RPMI8226 (cell line): ENCODE measurements at regions not wholly inside any gene's neighbourhood (a gene's known extent, or its start where the extent isn't known, plus 50 kb on each side); places are given as distances from the start of the nearest gene placed in this dataset.

Experiments used
- DNase-seq: peaks from one replicate; pipeline ENCODE4 v3.0.0-alpha.2; 2015

GRCh38 chr2:129658430-129658829 is 321.0 kb upstream of the RAB6C start:
- DNase-seq, result no peak

- DNase-seq, result no peak
These were observed 317.5 kb upstream of the RAB6C start for GRCh38 chr2:129661935-129662334.

GRCh38 chr2:129667577-129667976 is 311.9 kb upstream of the RAB6C start:
- DNase-seq, result no peak

DNA sequence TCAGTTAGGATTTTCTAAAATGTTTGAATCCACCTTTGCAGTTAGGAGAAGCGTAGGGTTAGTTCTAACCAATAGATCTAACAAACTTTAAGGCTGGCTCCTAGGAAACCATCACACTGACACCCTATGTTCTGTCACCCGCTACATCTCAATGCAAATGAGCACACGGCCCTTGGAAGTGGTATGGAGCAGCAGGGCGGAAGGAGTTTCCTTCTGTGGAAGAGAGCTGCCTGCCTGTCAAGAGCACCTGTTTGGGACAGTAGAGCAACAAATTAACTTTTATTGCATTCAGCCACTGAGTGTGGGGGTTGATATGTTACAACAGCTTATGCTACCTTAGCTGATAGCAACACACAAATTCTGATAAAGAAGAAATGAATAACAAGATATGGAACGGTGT is 306.9 kb upstream of the RAB6C start:
- no peak for DNase-seq

GRCh38 chr2:129673234-129673633 is 306.2 kb upstream of the RAB6C start:
- no peak for DNase-seq

DNA sequence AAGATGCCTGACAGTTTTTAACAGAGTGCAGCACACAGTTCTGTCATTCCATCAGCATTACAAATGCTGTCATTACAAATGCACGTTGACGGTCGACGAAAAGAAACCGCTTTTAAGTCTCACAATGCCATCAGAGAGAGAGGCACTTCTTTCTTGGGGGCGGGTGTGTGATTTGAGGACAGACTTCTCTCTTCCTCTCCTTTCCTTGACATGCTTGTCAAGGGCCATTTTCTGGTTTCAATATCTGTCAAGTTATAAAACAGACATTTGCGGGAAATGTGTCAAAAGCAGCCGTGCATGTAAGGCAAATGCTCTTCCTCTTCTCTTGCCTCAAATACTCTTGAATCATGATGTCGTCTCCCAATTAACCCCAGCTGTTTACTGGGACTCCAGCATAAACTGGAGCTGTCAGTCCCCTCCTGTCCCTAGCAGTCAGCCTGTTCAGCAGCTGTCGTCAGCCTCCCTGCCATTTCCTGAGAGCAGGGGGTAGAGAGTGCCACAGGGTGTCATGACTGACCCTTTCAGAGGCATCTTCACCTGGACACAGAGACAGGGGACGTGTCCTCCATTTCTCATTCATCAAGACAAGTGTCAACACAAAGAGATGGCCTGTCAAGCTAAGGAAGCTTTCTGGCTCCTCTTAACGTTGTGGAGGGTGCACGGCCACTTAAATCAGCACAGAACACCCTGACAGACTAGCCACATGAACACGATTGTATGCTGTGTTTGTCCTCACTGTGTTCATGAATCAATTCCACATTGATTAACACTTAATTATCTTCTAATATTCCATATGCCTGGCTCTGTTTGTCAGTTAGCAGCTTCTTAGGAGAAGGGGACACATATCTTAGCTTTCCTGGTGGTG is 305.4 kb upstream of the RAB6C start:
- no peak for DNase-seq

GRCh38 chr2:129678751-129679150 is 300.7 kb upstream of the RAB6C start:
- DNase-seq, result no peak

GRCh38 chr2:129681788-129682187 is 297.7 kb upstream of the RAB6C start:
- no peak for DNase-seq

GRCh38 chr2:129689653-129690448 is 289.6 kb upstream of the RAB6C start:
- no peak for DNase-seq

- no peak for DNase-seq
These were observed 284.0 kb upstream of the RAB6C start for GRCh38 chr2:129695496-129695895.

DNA sequence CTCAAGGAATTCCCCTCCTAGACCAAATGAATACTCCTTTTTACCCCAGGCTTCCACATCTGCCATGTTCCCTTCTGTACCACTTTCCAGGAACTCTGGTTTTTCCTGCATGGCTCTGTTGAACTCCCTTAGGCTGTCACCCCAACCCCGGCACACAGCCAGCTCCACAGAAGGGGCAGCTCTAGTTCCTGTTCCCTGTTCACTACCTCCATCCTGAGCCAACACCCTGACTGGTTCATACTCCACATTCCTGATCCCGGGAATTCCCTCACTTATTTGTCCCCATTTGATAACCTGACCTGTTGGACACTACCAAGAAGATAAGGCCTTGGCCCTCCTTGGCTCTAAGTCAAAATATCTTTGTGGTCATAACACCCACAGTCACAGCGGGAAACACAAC is 280.9 kb upstream of the RAB6C start:
- no peak for DNase-seq

GRCh38 chr2:129699781-129700573 is 279.5 kb upstream of the RAB6C start:
- no peak for DNase-seq

DNA sequence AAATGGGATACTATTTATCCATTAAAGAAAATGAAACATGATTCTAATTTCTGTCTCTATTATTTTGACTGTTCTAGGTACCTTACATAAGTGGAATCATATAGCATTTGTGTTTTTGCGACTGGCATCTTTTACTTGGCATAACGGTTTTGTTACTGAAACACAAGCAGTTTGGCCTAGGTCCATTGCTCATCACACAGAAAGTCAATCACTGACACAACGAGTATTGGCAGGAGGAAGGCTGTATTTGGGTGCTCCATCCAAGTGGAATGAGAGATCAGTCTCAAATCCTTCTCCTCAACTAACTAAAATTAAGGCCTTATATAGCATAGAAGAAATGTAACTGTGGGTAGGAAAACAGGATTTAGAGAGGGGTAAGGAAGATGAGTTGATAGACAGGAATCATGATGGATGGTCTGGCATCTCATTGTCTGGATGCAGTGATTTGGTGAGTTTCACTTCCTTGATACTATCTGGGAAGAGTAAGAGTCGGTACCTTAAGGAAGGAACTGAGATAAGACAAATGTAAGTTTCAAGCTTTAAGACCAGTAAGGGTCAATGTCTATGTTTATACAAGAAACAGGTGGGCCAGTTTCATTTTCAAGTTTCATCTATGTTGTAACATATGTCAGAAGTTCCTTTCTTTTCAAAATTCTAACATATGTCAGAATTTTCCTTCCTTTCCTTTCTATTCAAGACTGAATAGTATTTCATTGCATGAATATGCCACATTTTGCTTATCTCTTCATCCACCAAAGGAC is 276.9 kb upstream of the RAB6C start:
- DNase-seq, result no peak

GRCh38 chr2:129705085-129705484 is 274.4 kb upstream of the RAB6C start:
- no peak for DNase-seq

DNA sequence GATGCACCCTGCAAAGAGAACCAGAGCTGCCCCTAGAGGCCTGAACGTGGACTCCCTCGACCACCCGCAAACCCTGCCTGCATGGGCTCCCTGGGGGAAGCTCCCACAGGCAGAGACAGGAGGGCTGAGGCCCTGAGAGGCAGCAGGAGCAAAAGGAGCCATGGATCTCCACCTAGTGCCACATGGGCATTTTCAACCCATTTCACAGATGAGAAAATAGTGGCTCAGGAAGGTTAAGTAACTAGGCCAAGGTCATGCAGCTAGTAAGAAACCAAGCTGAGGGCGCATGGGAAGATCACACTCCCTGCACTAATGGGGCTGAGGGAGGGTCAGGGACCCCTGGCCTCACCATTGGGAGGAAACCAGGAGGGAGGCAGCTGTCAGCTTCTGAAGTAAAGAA is 271.7 kb upstream of the RAB6C start:
- DNase-seq, result no peak

DNA sequence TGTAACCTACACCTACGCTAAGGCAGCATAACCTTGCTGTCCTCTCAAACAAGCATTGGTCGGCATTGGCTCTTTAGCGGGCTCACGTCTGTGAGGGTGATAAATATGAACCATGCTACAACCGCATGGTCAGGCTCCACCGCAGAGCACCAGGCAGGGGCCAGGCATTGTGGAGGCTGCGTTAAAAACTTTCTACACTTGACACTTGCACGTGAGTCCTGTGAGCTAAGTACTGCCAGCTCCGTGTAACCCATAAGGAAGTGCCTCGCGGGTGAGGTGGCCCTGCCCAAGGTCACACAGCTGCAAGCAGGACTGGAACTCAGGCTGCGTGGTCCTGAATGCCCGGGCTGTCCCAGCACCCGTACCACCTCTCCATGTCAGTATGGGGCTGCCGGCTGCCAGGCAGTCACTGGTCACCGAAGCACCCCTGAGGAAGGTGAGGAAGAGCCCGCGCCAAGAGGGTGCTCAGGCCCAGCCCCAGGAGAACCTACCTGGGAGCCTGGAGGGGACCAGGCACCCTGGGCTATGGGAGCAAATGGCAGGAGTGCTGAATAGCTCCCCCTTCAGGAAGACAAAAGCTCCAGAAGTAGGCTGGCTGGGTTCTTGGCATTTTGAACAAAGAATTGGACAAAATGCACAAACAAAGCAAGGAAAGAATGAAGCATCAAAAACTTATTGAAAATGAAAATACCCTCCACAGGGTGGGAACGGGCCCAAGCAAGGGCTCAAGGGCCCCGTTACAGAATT is 271.1 kb upstream of the RAB6C start:
- no peak for DNase-seq

DNA sequence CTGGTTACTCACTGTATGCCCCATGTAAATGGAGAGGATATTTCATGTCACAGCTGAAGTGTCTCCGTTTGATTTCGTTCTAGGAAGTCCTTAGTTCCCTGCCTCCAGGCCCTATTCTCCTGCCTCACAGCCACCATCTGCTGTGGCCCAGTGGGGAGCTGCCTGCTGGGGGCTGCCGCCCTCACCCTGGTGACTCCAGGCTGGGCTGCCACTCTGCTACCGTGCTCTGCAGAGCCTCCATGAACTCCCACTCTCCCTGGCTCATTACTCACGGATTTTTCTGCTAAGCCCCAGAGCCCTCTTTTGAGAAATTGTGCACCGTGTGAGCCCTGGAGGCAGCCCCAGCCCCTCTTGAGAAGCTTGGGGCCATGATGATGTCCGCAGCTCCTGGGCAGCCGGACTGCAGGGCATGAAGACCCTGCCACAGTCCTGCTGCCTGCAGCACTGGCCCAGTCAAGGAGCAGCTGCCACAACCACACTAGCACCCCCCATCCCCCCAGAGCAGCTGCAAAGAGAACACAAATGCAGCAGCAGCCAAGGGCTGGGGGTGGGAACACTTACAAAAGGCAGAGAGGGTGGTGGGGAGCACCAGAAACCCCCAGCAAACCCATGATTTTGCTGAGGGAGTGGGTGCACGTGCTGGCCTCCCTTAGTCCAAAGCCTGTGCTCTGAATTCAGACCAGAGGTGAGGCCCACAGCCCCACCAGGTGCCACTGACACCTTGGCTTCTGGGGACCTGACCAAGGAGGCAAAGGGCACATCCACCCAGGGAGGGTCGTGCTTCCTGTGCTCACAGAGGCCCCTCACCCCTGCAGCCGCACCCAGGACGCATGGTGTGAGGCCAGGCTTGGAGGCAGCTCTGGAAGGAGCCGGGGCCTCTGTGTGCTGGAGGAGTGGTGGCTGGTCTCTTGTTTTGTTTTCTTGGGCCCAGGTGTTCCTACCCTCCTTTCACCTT is 270.2 kb upstream of the RAB6C start:
- DNase-seq, result no peak

GRCh38 chr2:129709956-129710598 is 269.4 kb upstream of the RAB6C start:
- no peak for DNase-seq

DNA sequence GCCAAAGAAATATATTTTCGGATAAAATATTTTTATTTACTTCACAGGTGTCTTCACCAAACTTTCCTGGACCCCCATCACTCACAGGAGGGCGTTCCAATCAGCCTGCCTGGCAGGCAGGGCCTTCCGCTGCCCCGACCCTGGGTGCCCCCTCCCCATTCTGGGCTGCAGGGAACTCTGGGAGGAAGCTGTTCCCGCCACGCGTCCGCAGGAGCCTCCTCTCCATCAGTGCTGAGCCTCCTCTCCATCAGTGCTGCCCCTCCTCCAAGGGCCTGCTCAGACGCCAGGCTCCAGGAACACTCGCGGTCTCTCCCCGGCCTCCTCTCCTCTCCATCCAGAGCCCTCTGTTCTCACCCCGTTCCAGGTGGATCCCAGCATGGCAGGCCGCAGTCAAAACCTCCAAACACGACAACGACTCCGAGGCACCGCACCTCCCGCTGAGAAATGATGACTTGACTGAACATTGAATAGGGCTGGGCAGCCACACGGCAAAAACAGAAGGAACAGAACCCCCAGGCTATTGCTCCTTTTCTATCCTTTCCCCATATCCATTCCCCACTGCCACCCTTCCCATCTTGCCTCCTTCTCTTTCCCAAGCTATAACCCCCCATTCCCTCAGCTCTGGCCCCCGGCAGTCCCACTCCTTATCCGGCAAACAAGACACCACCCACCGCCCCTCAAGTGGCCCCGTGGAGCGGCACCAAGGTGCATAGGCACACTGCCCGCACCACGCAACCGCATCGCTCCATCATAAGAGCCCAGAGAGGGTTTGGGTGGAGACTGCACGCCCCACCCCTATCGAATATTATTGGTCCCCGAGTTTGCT is 268.6 kb upstream of the RAB6C start:
- DNase-seq, result no peak
